ENCODE measurements at regions not wholly inside any gene's neighbourhood (a gene's known extent, or its start where the extent isn't known, plus 50 kb on each side); places are given as distances from the start of the nearest gene placed in this dataset.

DNA sequence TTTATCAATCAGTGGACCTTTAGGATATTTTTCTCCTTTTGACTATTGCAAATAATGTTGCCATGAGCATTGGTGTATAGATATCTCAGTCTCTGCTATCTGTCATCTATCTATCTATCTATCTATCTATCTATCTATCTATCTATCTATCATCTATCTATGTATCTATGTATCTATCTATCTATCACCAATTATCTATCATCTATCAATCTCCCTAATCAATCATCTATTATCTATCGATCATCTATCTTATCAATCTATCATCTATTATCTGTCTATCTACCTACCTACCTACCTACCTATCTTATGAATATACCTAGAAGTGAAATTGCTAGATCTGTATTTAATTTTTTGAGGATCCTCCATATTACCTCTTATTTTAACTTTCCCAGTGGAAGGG, 69.6 kb downstream of the EMX2 start:
- TF ChIP-seq, protein P1, sequence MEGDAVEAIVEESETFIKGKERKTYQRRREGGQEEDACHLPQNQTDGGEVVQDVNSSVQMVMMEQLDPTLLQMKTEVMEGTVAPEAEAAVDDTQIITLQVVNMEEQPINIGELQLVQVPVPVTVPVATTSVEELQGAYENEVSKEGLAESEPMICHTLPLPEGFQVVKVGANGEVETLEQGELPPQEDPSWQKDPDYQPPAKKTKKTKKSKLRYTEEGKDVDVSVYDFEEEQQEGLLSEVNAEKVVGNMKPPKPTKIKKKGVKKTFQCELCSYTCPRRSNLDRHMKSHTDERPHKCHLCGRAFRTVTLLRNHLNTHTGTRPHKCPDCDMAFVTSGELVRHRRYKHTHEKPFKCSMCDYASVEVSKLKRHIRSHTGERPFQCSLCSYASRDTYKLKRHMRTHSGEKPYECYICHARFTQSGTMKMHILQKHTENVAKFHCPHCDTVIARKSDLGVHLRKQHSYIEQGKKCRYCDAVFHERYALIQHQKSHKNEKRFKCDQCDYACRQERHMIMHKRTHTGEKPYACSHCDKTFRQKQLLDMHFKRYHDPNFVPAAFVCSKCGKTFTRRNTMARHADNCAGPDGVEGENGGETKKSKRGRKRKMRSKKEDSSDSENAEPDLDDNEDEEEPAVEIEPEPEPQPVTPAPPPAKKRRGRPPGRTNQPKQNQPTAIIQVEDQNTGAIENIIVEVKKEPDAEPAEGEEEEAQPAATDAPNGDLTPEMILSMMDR (IDR thresholded peaks at IDR 0.05) = no peak
- TF ChIP-seq POLR2A (IDR thresholded peaks at IDR 0.05) = no peak
- H3K4me3 ChIP-seq (ENCODE audit: low read depth, poor library complexity, severe bottlenecking) = no peak overlapping the region
- 97 to 100% methylated on average over 1 of the region's 1 CpG for WGBS, 2 donors
- intact Hi-C loops (cut with DNase I; ENCODE audit: low total_unique reads) = no loop called here
- DNase-seq (ENCODE audit: low spot score in 2 of 2) = no peak

DNA sequence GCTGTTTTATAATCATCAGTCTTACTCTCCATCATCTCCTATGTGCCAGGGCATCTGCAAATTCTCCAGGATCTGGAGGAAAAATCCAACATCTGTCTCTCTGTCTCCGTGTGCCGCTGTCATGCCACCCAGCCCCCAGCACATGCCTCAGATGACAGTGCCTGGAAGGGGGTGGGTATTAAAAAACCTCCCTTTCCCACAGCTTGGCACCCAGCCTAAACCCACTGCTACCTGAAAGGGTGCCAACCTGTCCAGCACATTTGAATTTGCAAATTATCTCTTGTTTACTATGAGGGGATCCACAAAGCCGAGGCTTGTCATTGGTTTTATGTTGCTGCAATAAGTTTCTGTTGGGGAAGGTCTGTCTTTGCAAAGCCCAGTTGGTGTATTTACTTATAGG, 73.1 kb downstream of the EMX2 start:
- WGBS, 2 donors = 79% methylated on average over 3 of the region's 3 CpGs
- H3K4me3 ChIP-seq (ENCODE audit: low read depth, poor library complexity, severe bottlenecking) = no peak overlapping the region
- intact Hi-C loops (cut with DNase I; ENCODE audit: low total_unique reads) = no loop called here
- TF ChIP-seq, protein P1 (IDR thresholded peaks at IDR 0.05) = no peak
- no peak for TF ChIP-seq POLR2A (IDR thresholded peaks at IDR 0.05)
- DNase-seq (ENCODE audit: low spot score in 2 of 2) = peak in 1 of 2 donors; percentile 64

DNA sequence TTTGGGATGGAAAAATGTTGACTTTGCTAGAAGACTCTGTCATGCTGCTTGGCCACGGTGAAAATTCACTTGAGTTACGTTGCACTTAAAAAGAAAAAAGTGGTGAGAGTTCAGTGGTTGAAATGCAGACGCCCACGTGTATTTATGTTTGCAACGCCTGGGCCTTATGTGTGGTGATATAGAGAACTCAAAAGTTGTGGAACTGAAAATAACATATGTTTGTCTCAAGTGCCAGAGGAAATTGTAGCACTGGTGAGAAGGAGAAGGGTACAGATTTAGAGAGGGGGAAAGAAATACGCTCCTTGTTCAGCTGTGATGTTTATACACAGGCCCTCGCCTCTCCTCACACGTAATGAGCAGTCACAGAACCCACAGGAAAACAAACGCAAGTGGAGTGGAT, 73.6 kb downstream of the EMX2 start:
- 76 to 80% methylated on average over 9 of the region's 9 CpGs for WGBS, 2 donors
- DNase-seq (ENCODE audit: low spot score in 2 of 2) = no peak
- intact Hi-C loops (cut with DNase I; ENCODE audit: low total_unique reads) = no loop called here
- TF ChIP-seq, protein P1 (IDR thresholded peaks at IDR 0.05) = no peak
- no peak for TF ChIP-seq POLR2A (IDR thresholded peaks at IDR 0.05)
- H3K4me3 ChIP-seq (ENCODE audit: low read depth, poor library complexity, severe bottlenecking) = no peak overlapping the region

DNA sequence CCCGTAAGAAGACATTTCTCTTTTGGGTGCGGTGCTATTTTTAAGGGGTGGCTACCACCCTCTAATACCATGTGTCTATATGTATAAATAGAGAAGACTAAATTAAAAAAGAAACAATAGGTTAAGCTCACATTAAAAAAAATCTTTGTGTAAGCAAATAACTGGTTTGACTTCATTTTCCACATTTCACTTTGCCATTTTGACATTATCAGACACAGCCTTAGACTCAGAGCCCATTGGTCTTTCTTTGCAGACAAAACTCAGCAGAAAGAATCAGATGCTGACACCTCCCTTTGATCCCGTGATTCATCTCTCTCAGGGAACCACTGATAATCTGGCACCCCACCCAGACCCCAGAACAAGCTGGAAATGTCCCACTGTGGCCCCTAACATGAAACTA, 74.5 kb downstream of the EMX2 start:
- H3K4me3 ChIP-seq (ENCODE audit: low read depth, poor library complexity, severe bottlenecking) = no peak overlapping the region
- no peak for DNase-seq (ENCODE audit: low spot score in 2 of 2)
- WGBS, 2 donors = 60 to 65% methylated on average over 3 of the region's 3 CpGs
- TF ChIP-seq, protein P1 (IDR thresholded peaks at IDR 0.05) = no peak
- no peak for TF ChIP-seq POLR2A (IDR thresholded peaks at IDR 0.05)
- intact Hi-C loops (cut with DNase I; ENCODE audit: low total_unique reads) = no loop called here

DNA sequence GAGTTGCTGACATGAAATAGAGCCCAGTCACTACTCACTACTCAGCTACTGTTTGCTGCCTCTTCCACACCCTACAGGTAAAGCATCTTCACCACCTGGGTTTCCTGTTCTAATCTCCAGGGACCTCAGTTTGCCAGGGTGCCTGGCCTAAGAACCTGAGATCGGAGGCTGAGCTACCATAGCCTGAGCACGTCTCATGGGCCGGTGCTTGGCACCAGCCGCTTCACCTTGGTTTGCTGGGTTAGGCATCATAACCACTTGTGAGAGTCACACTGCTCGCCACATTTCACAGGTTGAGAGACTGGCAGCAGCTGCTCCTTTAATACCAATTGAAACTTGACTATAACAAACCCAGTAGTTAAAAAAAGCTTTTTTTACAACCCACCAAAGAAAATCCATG, 75.1 kb downstream of the EMX2 start:
- TF ChIP-seq, protein P1 (IDR thresholded peaks at IDR 0.05) = no peak
- no peak for TF ChIP-seq POLR2A (IDR thresholded peaks at IDR 0.05)
- intact Hi-C loops (cut with DNase I; ENCODE audit: low total_unique reads) = no loop called here
- H3K4me3 ChIP-seq (ENCODE audit: low read depth, poor library complexity, severe bottlenecking) = no peak overlapping the region
- WGBS, 2 donors = 88 to 95% methylated on average over 5 of the region's 5 CpGs
- peak in 1 of 2 donors; percentile 53 for DNase-seq (ENCODE audit: low spot score in 2 of 2)

DNA sequence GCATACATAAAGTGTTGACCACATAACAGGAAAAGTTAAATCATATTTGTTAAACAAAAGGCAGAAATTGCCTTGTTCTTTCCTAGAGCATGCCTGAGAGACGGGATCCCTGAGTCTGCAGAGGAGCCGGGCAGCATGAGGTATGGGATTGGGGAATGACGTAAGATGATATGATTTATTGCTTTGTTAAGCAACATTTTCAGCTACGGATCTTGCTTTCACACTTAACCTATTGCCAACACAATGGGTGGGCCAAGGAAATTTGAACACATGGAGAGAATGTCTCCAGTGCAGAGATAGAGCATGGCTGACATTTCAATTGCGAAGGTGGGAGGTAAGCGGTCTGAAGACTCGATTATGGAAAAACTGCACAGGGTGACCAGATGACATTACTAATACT, 76.7 kb downstream of the EMX2 start:
- intact Hi-C loops (cut with DNase I; ENCODE audit: low total_unique reads) = no loop called here
- 62 to 69% methylated on average over 7 of the region's 7 CpGs for WGBS, 2 donors
- DNase-seq (ENCODE audit: low spot score in 2 of 2) = no peak
- no peak overlapping the region for H3K4me3 ChIP-seq (ENCODE audit: low read depth, poor library complexity, severe bottlenecking)
- TF ChIP-seq, protein P1 (IDR thresholded peaks at IDR 0.05) = no peak
- no peak for TF ChIP-seq POLR2A (IDR thresholded peaks at IDR 0.05)

Measured in lower leg skin (tissue), 4 donors.